ENCODE measurements at regions not wholly inside any gene's neighbourhood (a gene's known extent, or its start where the extent isn't known, plus 50 kb on each side); places are given as distances from the start of the nearest gene placed in this dataset.

- H3K4me1 ChIP-seq (ENCODE audit: control insufficient read depth in 5 of 5, insufficient read depth in 5 of 5, low read length in 5 of 5) = peaks cover 0 to 6% (median 0%) of the 10 kb centered on the region in 5 donors
- no peak overlapping the region for H3K9ac ChIP-seq (ENCODE audit: low read length in 5 of 5)
- H3K27me3 ChIP-seq (ENCODE audit: control insufficient read depth in 5 of 5, insufficient read depth in 4 of 5, low read length in 5 of 5) = no peaks in the 10 kb centered on the region
- no peaks in the 10 kb centered on the region for H3K36me3 ChIP-seq (ENCODE audit: control insufficient read depth in 5 of 5, insufficient read depth in 5 of 5, low read length in 5 of 5)
- no peak overlapping the region for H3K27ac ChIP-seq (ENCODE audit: low read depth, low read length)
- H3K4me3 ChIP-seq (ENCODE audit: low read depth in 1 of 5, low read length in 5 of 5) = no peak overlapping the region
- H3K9me3 ChIP-seq (ENCODE audit: control insufficient read depth in 5 of 5, low read length in 5 of 5) = peaks cover 0 to 4% (median 0%) of the 10 kb centered on the region in 5 donors
Observed at GRCh38 chr5:63314551-63314950, 647.7 kb downstream of the HTR1A start.

GRCh38 chr5:63310644-63311043 lies 651.6 kb downstream of the HTR1A start:
- no peaks in the 10 kb centered on the region for H3K36me3 ChIP-seq (ENCODE audit: control insufficient read depth in 5 of 5, insufficient read depth in 5 of 5, low read length in 5 of 5)
- no peak overlapping the region for H3K27ac ChIP-seq (ENCODE audit: low read depth, low read length)

GRCh38 chr5:63306909-63307308 lies 655.3 kb downstream of the HTR1A start:
- H3K27me3 ChIP-seq (ENCODE audit: control insufficient read depth in 5 of 5, insufficient read depth in 4 of 5, low read length in 5 of 5) = no peaks in the 10 kb centered on the region
- peaks cover 0 to 6% (median 0%) of the 10 kb centered on the region in 5 donors for H3K4me1 ChIP-seq (ENCODE audit: control insufficient read depth in 5 of 5, insufficient read depth in 5 of 5, low read length in 5 of 5)
- H3K4me3 ChIP-seq (ENCODE audit: low read depth in 1 of 5, low read length in 5 of 5) = no peak overlapping the region
- H3K36me3 ChIP-seq (ENCODE audit: control insufficient read depth in 5 of 5, insufficient read depth in 5 of 5, low read length in 5 of 5) = no peaks in the 10 kb centered on the region
- no peak overlapping the region for H3K27ac ChIP-seq (ENCODE audit: low read depth, low read length)
- no peak overlapping the region for H3K9ac ChIP-seq (ENCODE audit: low read length in 5 of 5)
- H3K9me3 ChIP-seq (ENCODE audit: control insufficient read depth in 5 of 5, low read length in 5 of 5) = peaks cover 0 to 5% (median 0%) of the 10 kb centered on the region in 5 donors

More at GRCh38 chr5:63310644-63311043, 651.6 kb downstream of the HTR1A start:
- Histone ChIP-seq H3K9me3 (ENCODE audit: control insufficient read depth in 5 of 5, low read length in 5 of 5) (no peaks in the 10 kb centered on the region), H3K9ac (ENCODE audit: low read length in 5 of 5) (no peak overlapping the region), H3K4me1 (ENCODE audit: control insufficient read depth in 5 of 5, insufficient read depth in 5 of 5, low read length in 5 of 5) (peaks cover 0 to 6% (median 0%) of the 10 kb centered on the region in 5 donors), H3K27me3 (ENCODE audit: control insufficient read depth in 5 of 5, insufficient read depth in 4 of 5, low read length in 5 of 5) (no peaks in the 10 kb centered on the region), H3K4me3 (ENCODE audit: low read depth in 1 of 5, low read length in 5 of 5) (no peak overlapping the region)

- H3K9ac ChIP-seq (ENCODE audit: low read length in 5 of 5) = no peak overlapping the region
- no peak overlapping the region for H3K27ac ChIP-seq (ENCODE audit: low read depth, low read length)
- H3K9me3 ChIP-seq (ENCODE audit: control insufficient read depth in 5 of 5, low read length in 5 of 5) = no peaks in the 10 kb centered on the region
- H3K4me3 ChIP-seq (ENCODE audit: low read depth in 1 of 5, low read length in 5 of 5) = no peak overlapping the region
- no peaks in the 10 kb centered on the region for H3K36me3 ChIP-seq (ENCODE audit: control insufficient read depth in 5 of 5, insufficient read depth in 5 of 5, low read length in 5 of 5)
- no peaks in the 10 kb centered on the region for H3K4me1 ChIP-seq (ENCODE audit: control insufficient read depth in 5 of 5, insufficient read depth in 5 of 5, low read length in 5 of 5)
- H3K27me3 ChIP-seq (ENCODE audit: control insufficient read depth in 5 of 5, insufficient read depth in 4 of 5, low read length in 5 of 5) = no peaks in the 10 kb centered on the region
Observed at GRCh38 chr5:63293317-63293716, 668.9 kb downstream of the HTR1A start.

- Histone ChIP-seq H3K9ac (ENCODE audit: low read length in 5 of 5) (no peak overlapping the region), H3K4me1 (ENCODE audit: control insufficient read depth in 5 of 5, insufficient read depth in 5 of 5, low read length in 5 of 5) (no peaks in the 10 kb centered on the region), H3K4me3 (ENCODE audit: low read depth in 1 of 5, low read length in 5 of 5) (no peak overlapping the region), H3K27ac (ENCODE audit: low read depth, low read length) (no peak overlapping the region), H3K27me3 (ENCODE audit: control insufficient read depth in 5 of 5, insufficient read depth in 4 of 5, low read length in 5 of 5) (no peaks in the 10 kb centered on the region), H3K9me3 (ENCODE audit: control insufficient read depth in 5 of 5, low read length in 5 of 5) (no peaks in the 10 kb centered on the region), H3K36me3 (ENCODE audit: control insufficient read depth in 5 of 5, insufficient read depth in 5 of 5, low read length in 5 of 5) (no peaks in the 10 kb centered on the region)
Observed at GRCh38 chr5:63286724-63287123, 675.5 kb downstream of the HTR1A start.

GRCh38 chr5:63263411-63263810 lies 684.8 kb downstream of the LRRC70 start:
- Histone ChIP-seq H3K36me3 (ENCODE audit: control insufficient read depth in 5 of 5, insufficient read depth in 5 of 5, low read length in 5 of 5) (no peaks in the 10 kb centered on the region), H3K9ac (ENCODE audit: low read length in 5 of 5) (no peak overlapping the region), H3K27me3 (ENCODE audit: control insufficient read depth in 5 of 5, insufficient read depth in 4 of 5, low read length in 5 of 5) (no peaks in the 10 kb centered on the region), H3K4me1 (ENCODE audit: control insufficient read depth in 5 of 5, insufficient read depth in 5 of 5, low read length in 5 of 5) (peaks cover 0 to 6% (median 0%) of the 10 kb centered on the region in 5 donors), H3K27ac (ENCODE audit: low read depth, low read length) (no peak overlapping the region), H3K4me3 (ENCODE audit: low read depth in 1 of 5, low read length in 5 of 5) (no peak overlapping the region), H3K9me3 (ENCODE audit: control insufficient read depth in 5 of 5, low read length in 5 of 5) (no peaks in the 10 kb centered on the region)

GRCh38 chr5:63262185-63262981 lies 683.8 kb downstream of the LRRC70 start:
- Histone ChIP-seq H3K36me3 (ENCODE audit: control insufficient read depth in 5 of 5, insufficient read depth in 5 of 5, low read length in 5 of 5) (no peaks in the 10 kb centered on the region), H3K27ac (ENCODE audit: low read depth, low read length) (no peak overlapping the region), H3K9ac (ENCODE audit: low read length in 5 of 5) (no peak overlapping the region), H3K4me1 (ENCODE audit: control insufficient read depth in 5 of 5, insufficient read depth in 5 of 5, low read length in 5 of 5) (peaks cover 0 to 6% (median 0%) of the 10 kb centered on the region in 5 donors), H3K4me3 (ENCODE audit: low read depth in 1 of 5, low read length in 5 of 5) (no peak overlapping the region), H3K9me3 (ENCODE audit: control insufficient read depth in 5 of 5, low read length in 5 of 5) (no peaks in the 10 kb centered on the region), H3K27me3 (ENCODE audit: control insufficient read depth in 5 of 5, insufficient read depth in 4 of 5, low read length in 5 of 5) (no peaks in the 10 kb centered on the region)

GRCh38 chr5:63261695-63262094 lies 683.1 kb downstream of the LRRC70 start:
- Histone ChIP-seq H3K27me3 (ENCODE audit: control insufficient read depth in 5 of 5, insufficient read depth in 4 of 5, low read length in 5 of 5) (no peaks in the 10 kb centered on the region), H3K27ac (ENCODE audit: low read depth, low read length) (no peak overlapping the region), H3K4me1 (ENCODE audit: control insufficient read depth in 5 of 5, insufficient read depth in 5 of 5, low read length in 5 of 5) (peaks cover 0 to 6% (median 0%) of the 10 kb centered on the region in 5 donors), H3K36me3 (ENCODE audit: control insufficient read depth in 5 of 5, insufficient read depth in 5 of 5, low read length in 5 of 5) (no peaks in the 10 kb centered on the region), H3K9me3 (ENCODE audit: control insufficient read depth in 5 of 5, low read length in 5 of 5) (no peaks in the 10 kb centered on the region), H3K9ac (ENCODE audit: low read length in 5 of 5) (no peak overlapping the region), H3K4me3 (ENCODE audit: low read depth in 1 of 5, low read length in 5 of 5) (no peak overlapping the region)

- no peaks in the 10 kb centered on the region for H3K4me1 ChIP-seq (ENCODE audit: control insufficient read depth in 5 of 5, insufficient read depth in 5 of 5, low read length in 5 of 5)
- no peaks in the 10 kb centered on the region for H3K27me3 ChIP-seq (ENCODE audit: control insufficient read depth in 5 of 5, insufficient read depth in 4 of 5, low read length in 5 of 5)
- no peak overlapping the region for H3K9ac ChIP-seq (ENCODE audit: low read length in 5 of 5)
- H3K9me3 ChIP-seq (ENCODE audit: control insufficient read depth in 5 of 5, low read length in 5 of 5) = no peaks in the 10 kb centered on the region
- no peak overlapping the region for H3K4me3 ChIP-seq (ENCODE audit: low read depth in 1 of 5, low read length in 5 of 5)
- H3K27ac ChIP-seq (ENCODE audit: low read depth, low read length) = no peak overlapping the region
- no peaks in the 10 kb centered on the region for H3K36me3 ChIP-seq (ENCODE audit: control insufficient read depth in 5 of 5, insufficient read depth in 5 of 5, low read length in 5 of 5)
Observed at GRCh38 chr5:63255594-63255993, 677.0 kb downstream of the LRRC70 start.

GRCh38 chr5:63250939-63251338 lies 672.3 kb downstream of the LRRC70 start:
- no peaks in the 10 kb centered on the region for H3K4me1 ChIP-seq (ENCODE audit: control insufficient read depth in 5 of 5, insufficient read depth in 5 of 5, low read length in 5 of 5)
- no peaks in the 10 kb centered on the region for H3K9me3 ChIP-seq (ENCODE audit: control insufficient read depth in 5 of 5, low read length in 5 of 5)
- H3K27me3 ChIP-seq (ENCODE audit: control insufficient read depth in 5 of 5, insufficient read depth in 4 of 5, low read length in 5 of 5) = no peaks in the 10 kb centered on the region
- H3K4me3 ChIP-seq (ENCODE audit: low read depth in 1 of 5, low read length in 5 of 5) = no peak overlapping the region
- no peak overlapping the region for H3K27ac ChIP-seq (ENCODE audit: low read depth, low read length)
- no peak overlapping the region for H3K9ac ChIP-seq (ENCODE audit: low read length in 5 of 5)
- no peaks in the 10 kb centered on the region for H3K36me3 ChIP-seq (ENCODE audit: control insufficient read depth in 5 of 5, insufficient read depth in 5 of 5, low read length in 5 of 5)
